ENCODE measurements at regions not wholly inside any gene's neighbourhood (a gene's known extent, or its start where the extent isn't known, plus 50 kb on each side); places are given as distances from the start of the nearest gene placed in this dataset.

DNA sequence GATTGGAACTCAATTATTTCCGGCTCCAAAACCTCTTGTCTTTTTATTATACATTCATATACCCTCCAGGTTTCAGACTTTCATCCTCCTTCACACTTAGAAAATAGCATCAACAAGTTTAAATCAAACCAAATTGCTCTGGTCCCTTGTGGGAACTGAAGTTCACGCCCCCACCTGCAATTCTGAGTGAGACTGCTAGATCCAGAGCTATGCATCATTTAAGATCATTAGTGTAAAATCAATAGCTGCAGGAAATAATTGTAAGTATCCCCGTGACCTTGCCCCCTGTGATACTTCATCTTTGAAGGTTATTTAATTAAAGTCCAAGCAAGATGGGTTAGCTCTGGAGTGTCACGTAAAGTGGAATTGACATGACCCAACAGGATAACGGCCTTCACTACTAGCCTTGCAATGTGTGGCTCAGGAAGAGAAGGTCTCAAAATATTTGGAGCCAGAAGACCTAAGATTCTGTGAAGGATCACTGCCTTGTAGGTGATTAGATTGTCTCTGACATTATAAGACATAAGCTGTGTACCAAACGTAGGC, 742.2 kb upstream of the LRRC4C start:
- no peaks in the 10 kb centered on the region for H3K79me2 ChIP-seq (ENCODE audit: insufficient read depth, low read length)
- no peak for DNase-seq
- no peak overlapping the region for H3K9ac ChIP-seq (ENCODE audit: insufficient read depth, low read length, poor library complexity, severe bottlenecking)
- no peak overlapping the region for H3K4me2 ChIP-seq (replicated peaks; ENCODE audit: extremely low read depth, low read length, poor library complexity, severe bottlenecking)
- no peak overlapping the region for H3K27ac Mint-ChIP-seq
- intact Hi-C loops (cut with micrococcal nuclease), result no loop called here
- TF ChIP-seq, protein P1, sequence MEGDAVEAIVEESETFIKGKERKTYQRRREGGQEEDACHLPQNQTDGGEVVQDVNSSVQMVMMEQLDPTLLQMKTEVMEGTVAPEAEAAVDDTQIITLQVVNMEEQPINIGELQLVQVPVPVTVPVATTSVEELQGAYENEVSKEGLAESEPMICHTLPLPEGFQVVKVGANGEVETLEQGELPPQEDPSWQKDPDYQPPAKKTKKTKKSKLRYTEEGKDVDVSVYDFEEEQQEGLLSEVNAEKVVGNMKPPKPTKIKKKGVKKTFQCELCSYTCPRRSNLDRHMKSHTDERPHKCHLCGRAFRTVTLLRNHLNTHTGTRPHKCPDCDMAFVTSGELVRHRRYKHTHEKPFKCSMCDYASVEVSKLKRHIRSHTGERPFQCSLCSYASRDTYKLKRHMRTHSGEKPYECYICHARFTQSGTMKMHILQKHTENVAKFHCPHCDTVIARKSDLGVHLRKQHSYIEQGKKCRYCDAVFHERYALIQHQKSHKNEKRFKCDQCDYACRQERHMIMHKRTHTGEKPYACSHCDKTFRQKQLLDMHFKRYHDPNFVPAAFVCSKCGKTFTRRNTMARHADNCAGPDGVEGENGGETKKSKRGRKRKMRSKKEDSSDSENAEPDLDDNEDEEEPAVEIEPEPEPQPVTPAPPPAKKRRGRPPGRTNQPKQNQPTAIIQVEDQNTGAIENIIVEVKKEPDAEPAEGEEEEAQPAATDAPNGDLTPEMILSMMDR (IDR thresholded peaks at IDR 0.05), result no peak
- no peak overlapping the region for H3K27ac ChIP-seq (ENCODE audit: low read depth in 1 of 2, low read length in 2 of 2)
- H3K9me3 Mint-ChIP-seq, result peaks cover 0 to 19% (median 6%) of the 10 kb centered on the region in 7 donors
- no peaks in the 10 kb centered on the region for H3K4me1 Mint-ChIP-seq
- H3K27me3 ChIP-seq (ENCODE audit: control insufficient read depth in 2 of 2, insufficient read depth in 2 of 2, low read length in 2 of 2), result no peaks in the 10 kb centered on the region
- no peaks in the 10 kb centered on the region for H3K36me3 Mint-ChIP-seq
- H2AFZ ChIP-seq (ENCODE audit: insufficient read depth, low read depth, low read length, poor library complexity, severe bottlenecking), result no peak overlapping the region
- H3K4me1 ChIP-seq (ENCODE audit: control insufficient read depth in 1 of 2, insufficient read depth in 2 of 2, low read length in 2 of 2), result no peaks in the 10 kb centered on the region
- 100% methylated on average over 2 of the region's 6 CpGs for WGBS (ENCODE audit: insufficient coverage)
- peaks cover 0 to 2% (median 0%) of the 10 kb centered on the region in 3 donors for H3K27me3 Mint-ChIP-seq (ENCODE audit: low read depth in 3 of 3)
- H3K4me3 Mint-ChIP-seq, result no peak overlapping the region
- no peak overlapping the region for H3K4me3 ChIP-seq (replicated peaks in 1 of 3; ENCODE audit: low read depth in 2 of 3, low read length in 3 of 3)
- H3K9me3 ChIP-seq (replicated peaks in 1 of 2; ENCODE audit: control insufficient read depth in 1 of 2, insufficient read depth in 1 of 2, low read length in 2 of 2), result peaks cover 6 to 15% of the 10 kb centered on the region in 2 donors
- H3K36me3 ChIP-seq (replicated peaks in 1 of 2; ENCODE audit: control insufficient read depth in 1 of 2, insufficient read depth in 2 of 2, low read length in 2 of 2), result no peaks in the 10 kb centered on the region
- H4K20me1 ChIP-seq (ENCODE audit: insufficient read depth, low read length), result no peaks in the 10 kb centered on the region

DNA sequence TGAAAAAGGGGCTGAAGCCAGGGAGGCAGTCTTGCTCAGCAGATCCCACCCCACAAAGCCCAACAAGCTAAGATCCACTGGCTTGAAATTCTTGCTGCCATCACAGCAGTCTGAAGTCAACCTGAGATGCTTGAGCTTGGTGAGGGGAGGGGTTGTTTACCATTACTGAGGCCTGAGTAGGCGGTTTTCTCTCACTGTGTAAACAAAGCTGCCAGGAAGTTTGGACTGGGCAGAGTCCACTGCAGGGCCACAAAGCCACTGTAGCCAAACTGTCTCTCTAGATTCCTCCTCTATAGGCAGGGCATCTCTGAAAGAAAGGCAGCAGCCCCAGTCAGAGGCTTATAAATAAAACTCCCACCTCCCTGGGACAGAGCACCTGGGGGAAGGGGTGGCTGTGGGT, 746.1 kb upstream of the LRRC4C start:
- H3K9me3 Mint-ChIP-seq, result peaks cover 0 to 13% (median 6%) of the 10 kb centered on the region in 7 donors

More for the DNA sequence above, 746.1 kb upstream of the LRRC4C start:
- no peaks in the 10 kb centered on the region for H3K27me3 ChIP-seq (ENCODE audit: control insufficient read depth in 2 of 2, insufficient read depth in 2 of 2, low read length in 2 of 2)
- no CpG with 5 or more reads among the region's 1 CpG for WGBS (ENCODE audit: insufficient coverage)
- Mint-ChIP-seq H3K4me3 (no peak overlapping the region), H3K27me3 (ENCODE audit: low read depth in 3 of 3) (no peaks in the 10 kb centered on the region), H3K36me3 (no peaks in the 10 kb centered on the region), H3K27ac (no peak overlapping the region), H3K4me1 (no peaks in the 10 kb centered on the region)
- no peak overlapping the region for H2AFZ ChIP-seq (ENCODE audit: insufficient read depth, low read depth, low read length, poor library complexity, severe bottlenecking)
- TF ChIP-seq, protein P1 (IDR thresholded peaks at IDR 0.05), result no peak
- no peaks in the 10 kb centered on the region for H3K4me1 ChIP-seq (ENCODE audit: control insufficient read depth in 1 of 2, insufficient read depth in 2 of 2, low read length in 2 of 2)
- DNase-seq, result no peak
- no peaks in the 10 kb centered on the region for H3K36me3 ChIP-seq (replicated peaks in 1 of 2; ENCODE audit: control insufficient read depth in 1 of 2, insufficient read depth in 2 of 2, low read length in 2 of 2)
- no peak overlapping the region for H3K9ac ChIP-seq (ENCODE audit: insufficient read depth, low read length, poor library complexity, severe bottlenecking)
- intact Hi-C loops (cut with micrococcal nuclease), result no loop called here
- H3K79me2 ChIP-seq (ENCODE audit: insufficient read depth, low read length), result no peaks in the 10 kb centered on the region
- peaks cover 6 to 15% of the 10 kb centered on the region in 2 donors for H3K9me3 ChIP-seq (replicated peaks in 1 of 2; ENCODE audit: control insufficient read depth in 1 of 2, insufficient read depth in 1 of 2, low read length in 2 of 2)
- no peak overlapping the region for H3K27ac ChIP-seq (ENCODE audit: low read depth in 1 of 2, low read length in 2 of 2)
- H3K4me2 ChIP-seq (replicated peaks; ENCODE audit: extremely low read depth, low read length, poor library complexity, severe bottlenecking), result no peak overlapping the region
- H4K20me1 ChIP-seq (ENCODE audit: insufficient read depth, low read length), result no peaks in the 10 kb centered on the region
- H3K4me3 ChIP-seq (replicated peaks in 1 of 3; ENCODE audit: low read depth in 2 of 3, low read length in 3 of 3), result no peak overlapping the region
